Liver (tissue), 8 donors: ENCODE measurements at regions not wholly inside any gene's neighbourhood (a gene's known extent, or its start where the extent isn't known, plus 50 kb on each side); places are given as distances from the start of the nearest gene placed in this dataset.

Source experiments
- DNase-seq: peaks from one replicate; pipeline ENCODE4 v3.0.0-alpha.2; 2017; ENCODE audit warnings: low spot score
- H3K27ac ChIP-seq, 2 donors: one replicate each; pipeline ENCODE4 v1.7.0; 2013; ENCODE audit warnings: inconsistent platforms in 2 of 2, low read length in 2 of 2, control low read depth in 1 of 2, low read depth in 1 of 2, mild to moderate bottlenecking in 1 of 2
- H3K27me3 ChIP-seq, 4 donors: one replicate each; pipeline versions ENCODE4 v1.6.1 to v1.7.0; 2013; ENCODE audit warnings: low read length in 3 of 4, inconsistent platforms in 1 of 4, mild to moderate bottlenecking in 1 of 4, moderate library complexity in 1 of 4; ENCODE audit not compliant: control insufficient read depth in 4 of 4, insufficient read depth in 4 of 4
- H3K36me3 ChIP-seq, 4 donors: one replicate each; pipeline versions ENCODE4 v1.6.1 to v1.7.0; 2013; ENCODE audit warnings: low read length in 3 of 4, mild to moderate bottlenecking in 3 of 4, low read depth in 1 of 4, moderate library complexity in 1 of 4; ENCODE audit not compliant: control insufficient read depth in 4 of 4, insufficient read depth in 3 of 4
- H3K4me1 ChIP-seq, 4 donors: one replicate each; pipeline versions ENCODE4 v1.6.1 to v1.7.0; 2013; ENCODE audit warnings: low read length in 3 of 4, mild to moderate bottlenecking in 3 of 4, moderate library complexity in 1 of 4; ENCODE audit not compliant: control insufficient read depth in 4 of 4, insufficient read depth in 4 of 4
- H3K4me3 ChIP-seq, 3 donors: one replicate each; pipeline versions ENCODE4 v1.6.1 to v1.7.0; 2013; ENCODE audit warnings: low read length in 3 of 3, control low read depth in 1 of 3, low read depth in 1 of 3, mild to moderate bottlenecking in 1 of 3
- H3K9ac ChIP-seq, 2 donors: one replicate each; pipeline ENCODE4 v1.7.0; 2013; ENCODE audit warnings: low read length in 2 of 2, mild to moderate bottlenecking in 2 of 2, moderate library complexity in 2 of 2, control low read depth in 1 of 2, low read depth in 1 of 2
- H3K9me3 ChIP-seq, 4 donors: one replicate each; pipeline versions ENCODE4 v1.6.1 to v1.7.0; 2013; ENCODE audit warnings: low read length in 3 of 4; ENCODE audit not compliant: control insufficient read depth in 4 of 4
- ATF3 ChIP-seq: IDR thresholded peaks from 2 replicates; pipeline ENCODE4 v1.6.1; 2016; ENCODE audit warnings: antibody characterized with exemption
- CTCF ChIP-seq: fragments of 150-350 bp; IDR thresholded peaks from 2 replicates; pipeline ENCODE4 v1.5.1; 2017; ENCODE audit warnings: improper control_type of control experiment, low read depth, low read length; ENCODE audit not compliant: missing input control
- EGR1 ChIP-seq, 2 donors: IDR thresholded peaks; 2 replicates each; pipeline ENCODE4 v1.6.1; 2016 to 2018; ENCODE audit warnings: antibody characterized with exemption in 2 of 2, low read depth in 2 of 2
- FOXA1 ChIP-seq: IDR thresholded peaks from 2 replicates; pipeline ENCODE4 v1.6.1; 2016; ENCODE audit warnings: antibody characterized with exemption
- FOXA2 ChIP-seq: IDR thresholded peaks from 2 replicates; pipeline ENCODE4 v1.6.1; 2016; ENCODE audit warnings: antibody characterized with exemption
- GABPA ChIP-seq, 2 donors: IDR thresholded peaks in 1 of 2; conservative IDR thresholded peaks in 1 of 2; 2 replicates each; pipeline ENCODE4 v1.6.1; 2016; ENCODE audit warnings: antibody characterized with exemption in 2 of 2, mild to moderate bottlenecking in 1 of 2, moderate library complexity in 1 of 2
- HNF4A ChIP-seq, 2 donors: conservative IDR thresholded peaks; 2 replicates each; pipeline ENCODE4 v1.6.1; 2016; ENCODE audit warnings: antibody characterized with exemption in 2 of 2, mild to moderate bottlenecking in 2 of 2
- HNF4G ChIP-seq: IDR thresholded peaks from 2 replicates; pipeline ENCODE4 v1.6.1; 2016; ENCODE audit warnings: antibody characterized with exemption
- JUND ChIP-seq, 2 donors: IDR thresholded peaks; 2 replicates each; pipeline ENCODE4 v1.6.1; 2016; ENCODE audit warnings: antibody characterized with exemption in 2 of 2
- MAX ChIP-seq: IDR thresholded peaks from 2 replicates; pipeline ENCODE4 v1.6.1; 2016; ENCODE audit warnings: antibody characterized with exemption
- NR2F2 ChIP-seq: IDR thresholded peaks from 2 replicates; pipeline ENCODE4 v1.6.1; 2016; ENCODE audit warnings: antibody characterized with exemption
- RAD21 ChIP-seq, 2 donors: IDR thresholded peaks; 2 replicates each; pipeline ENCODE4 v1.6.1; 2016; ENCODE audit warnings: antibody characterized with exemption in 2 of 2, mild to moderate bottlenecking in 2 of 2
- REST ChIP-seq: IDR thresholded peaks from 2 replicates; pipeline ENCODE4 v1.6.1; 2016; ENCODE audit warnings: antibody characterized with exemption, mild to moderate bottlenecking
- RXRA ChIP-seq, 2 donors: IDR thresholded peaks; 2 replicates each; pipeline ENCODE4 v1.6.1; 2017 to 2018; ENCODE audit warnings: antibody characterized with exemption in 2 of 2, mild to moderate bottlenecking in 1 of 2
- SP1 ChIP-seq: IDR thresholded peaks from 2 replicates; pipeline ENCODE4 v1.6.1; 2018; ENCODE audit warnings: antibody characterized with exemption, mild to moderate bottlenecking
- TAF1 ChIP-seq: conservative IDR thresholded peaks from 2 replicates; pipeline ENCODE4 v1.6.1; 2016; ENCODE audit warnings: antibody characterized with exemption, mild to moderate bottlenecking
- YY1 ChIP-seq: IDR thresholded peaks from 2 replicates; pipeline ENCODE4 v1.6.1; 2016; ENCODE audit warnings: antibody characterized with exemption, mild to moderate bottlenecking
- ZBTB33 ChIP-seq: IDR thresholded peaks from 2 replicates; pipeline ENCODE4 v1.6.1; 2016; ENCODE audit warnings: antibody characterized with exemption
- WGBS: extraction: QIAGEN DNeasy Blood & Tissue Kit; methylation state at CpG from one replicate; pipeline ENCODE4 v1.1.7; 2013; 5-methylcytosine and 5-hydroxymethylcytosine counted together
- donor health status: healthy.
- donor health status: healthy.
- donor health status: healthy.
- donor health status: healthy.
- donor health status: healthy.

GRCh38 chr6:56364827-56365339 lies 117.5 kb upstream of the COL21A1 start (continued):
- no peak for TF ChIP-seq CTCF
- no peak for TF ChIP-seq FOXA1
- TF ChIP-seq FOXA2: no peak
- no peak for TF ChIP-seq YY1

GRCh38 chr6:56364431-56364826 lies 117.0 kb upstream of the COL21A1 start:
- no peak overlapping the region for H3K4me3 ChIP-seq
- H3K27ac ChIP-seq: no peak overlapping the region
- H3K9me3 ChIP-seq: no peaks in the 10 kb centered on the region
- DNase-seq: no peak
- H3K36me3 ChIP-seq: no peaks in the 10 kb centered on the region
- H3K27me3 ChIP-seq: no peaks in the 10 kb centered on the region
- H3K4me1 ChIP-seq: no peaks in the 10 kb centered on the region
- H3K9ac ChIP-seq: no peak overlapping the region
- TF ChIP-seq GABPA (IDR thresholded peaks at IDR 0.05 in 1 of 2, conservative IDR thresholded peaks at IDR 0.05 in 1 of 2): no peak
- TF ChIP-seq NR2F2: no peak
- TF ChIP-seq TAF1: no peak
- TF ChIP-seq ATF3: no peak
- TF ChIP-seq FOXA2: no peak

- TF ChIP-seq YY1 (no peak), EGR1 (IDR thresholded peaks at IDR 0.05; ENCODE audit: low read depth in 2 of 2) (no peak), HNF4A (conservative IDR thresholded peaks at IDR 0.05) (no peak), RXRA (IDR thresholded peaks at IDR 0.05) (no peak), NR2F2 (no peak), FOXA1 (no peak), TAF1 (no peak), ZBTB33 (no peak), RAD21 (IDR thresholded peaks at IDR 0.05) (no peak), JUND (IDR thresholded peaks at IDR 0.05) (no peak), FOXA2 (no peak), CTCF (no peak), HNF4G (no peak), SP1 (no peak), ATF3 (no peak), REST (no peak), GABPA (IDR thresholded peaks at IDR 0.05 in 1 of 2, conservative IDR thresholded peaks at IDR 0.05 in 1 of 2) (no peak), MAX (no peak)
- WGBS: 90% methylated on average over 5 of the region's 5 CpGs
- Histone ChIP-seq H3K4me1 (no peaks in the 10 kb centered on the region), H3K9me3 (no peaks in the 10 kb centered on the region), H3K27me3 (no peaks in the 10 kb centered on the region), H3K9ac (no peak overlapping the region), H3K27ac (no peak overlapping the region), H3K36me3 (no peaks in the 10 kb centered on the region), H3K4me3 (no peak overlapping the region)
- no peak for DNase-seq
Measured at GRCh38 chr6:56363796-56364430, 116.5 kb upstream of the COL21A1 start.
